ENCODE measurements at regions not wholly inside any gene's neighbourhood (a gene's known extent, or its start where the extent isn't known, plus 50 kb on each side); places are given as distances from the start of the nearest gene placed in this dataset.

DNA sequence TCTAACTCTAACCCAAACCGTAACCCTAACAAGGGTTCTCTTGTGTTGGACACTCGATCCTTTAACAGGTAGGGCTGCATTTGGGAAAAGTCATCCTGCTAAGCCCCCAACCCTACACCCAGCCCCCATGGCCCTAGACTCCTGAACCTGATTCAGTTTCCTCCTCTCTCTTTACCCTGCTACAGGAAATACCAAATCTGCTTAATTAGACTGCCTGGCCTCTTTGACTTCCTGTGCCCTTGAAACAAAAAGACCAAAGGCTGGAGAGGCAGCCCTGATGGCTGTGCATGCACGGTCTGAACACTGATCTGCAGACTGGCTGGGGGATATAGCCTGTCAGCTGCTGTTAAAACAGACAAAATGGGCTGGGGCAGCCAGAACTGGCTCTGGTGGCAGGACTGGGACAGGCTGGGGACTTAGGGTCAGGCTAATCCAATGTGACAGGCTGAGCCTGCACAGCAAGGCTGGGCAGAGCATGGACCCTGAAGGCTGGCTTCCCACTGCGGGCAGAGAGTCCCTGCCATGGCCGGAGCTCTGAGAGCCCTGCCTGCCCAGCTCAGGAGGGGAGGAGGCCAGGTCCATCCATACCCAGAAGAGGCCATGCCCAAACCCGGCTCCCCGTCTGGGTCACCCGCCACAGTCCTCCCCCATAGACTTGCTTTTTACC is 51.0 kb upstream of the MSMB start:
- TF ChIP-seq ZNF558 (tag by site-specific recombination; IDR thresholded peaks at IDR 0.05) = no peak
- TF ChIP-seq, protein P1, sequence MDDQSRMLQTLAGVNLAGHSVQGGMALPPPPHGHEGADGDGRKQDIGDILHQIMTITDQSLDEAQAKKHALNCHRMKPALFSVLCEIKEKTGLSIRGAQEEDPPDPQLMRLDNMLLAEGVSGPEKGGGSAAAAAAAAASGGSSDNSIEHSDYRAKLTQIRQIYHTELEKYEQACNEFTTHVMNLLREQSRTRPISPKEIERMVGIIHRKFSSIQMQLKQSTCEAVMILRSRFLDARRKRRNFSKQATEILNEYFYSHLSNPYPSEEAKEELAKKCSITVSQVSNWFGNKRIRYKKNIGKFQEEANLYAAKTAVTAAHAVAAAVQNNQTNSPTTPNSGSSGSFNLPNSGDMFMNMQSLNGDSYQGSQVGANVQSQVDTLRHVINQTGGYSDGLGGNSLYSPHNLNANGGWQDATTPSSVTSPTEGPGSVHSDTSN (CRISPR knock-in tag; IDR thresholded peaks at IDR 0.05) = no peak
- no peak for TF ChIP-seq CTCF (tag by site-specific recombination; IDR thresholded peaks at IDR 0.05)
- TF ChIP-seq ZNF274 (IDR thresholded peaks at IDR 0.05; ENCODE audit: low read length) = no peak
- TF ChIP-seq ZNF274 (tag by site-specific recombination; IDR thresholded peaks at IDR 0.05; ENCODE audit: borderline replicate concordance) = no peak
- TF ChIP-seq ZNF394 (tag by site-specific recombination; IDR thresholded peaks at IDR 0.05; ENCODE audit: borderline replicate concordance) = no peak
- no peak for TF ChIP-seq ZNF184 (tag by site-specific recombination; IDR thresholded peaks at IDR 0.05)
- no peak for TF ChIP-seq ZNF311 (tag by site-specific recombination; IDR thresholded peaks at IDR 0.05; ENCODE audit: borderline replicate concordance)
- no peak for TF ChIP-seq ZSCAN23 (tag by site-specific recombination; IDR thresholded peaks at IDR 0.05)

All from HEK293 (cell line).